Activated T-cell treated with anti-CD3 and anti-CD28 coated beads, Interleukin-2, amount 50 U/mL, for 48 hours (primary cell): ENCODE measurements at regions not wholly inside any gene's neighbourhood (a gene's known extent, or its start where the extent isn't known, plus 50 kb on each side); places are given as distances from the start of the nearest gene placed in this dataset.

Experiments
- DNase-seq, 2 experiments: peaks; one replicate each; pipeline ENCODE4 v3.0.0-alpha.2; 2020

DNA sequence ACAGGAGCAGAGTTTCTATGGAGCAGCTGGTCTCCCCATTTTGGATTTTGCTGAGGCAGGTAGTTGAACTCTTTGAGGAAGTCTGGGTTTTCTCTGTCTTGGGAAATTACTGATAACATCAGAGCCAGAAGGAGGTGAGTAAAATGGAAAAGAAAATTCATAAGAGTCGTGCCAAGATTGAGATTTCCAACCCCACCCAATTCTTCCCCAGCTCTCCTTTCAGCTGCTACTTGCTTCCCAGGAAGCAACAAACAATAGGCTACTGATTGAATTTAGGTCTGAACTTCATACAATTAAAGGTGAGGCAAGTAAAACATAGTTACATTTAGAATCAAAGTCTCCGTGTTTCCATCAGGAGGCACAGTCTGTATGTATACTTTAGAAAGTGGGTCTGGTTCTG is 54.6 kb upstream of the EOLA2 start:
- DNase-seq: no peak

DNA sequence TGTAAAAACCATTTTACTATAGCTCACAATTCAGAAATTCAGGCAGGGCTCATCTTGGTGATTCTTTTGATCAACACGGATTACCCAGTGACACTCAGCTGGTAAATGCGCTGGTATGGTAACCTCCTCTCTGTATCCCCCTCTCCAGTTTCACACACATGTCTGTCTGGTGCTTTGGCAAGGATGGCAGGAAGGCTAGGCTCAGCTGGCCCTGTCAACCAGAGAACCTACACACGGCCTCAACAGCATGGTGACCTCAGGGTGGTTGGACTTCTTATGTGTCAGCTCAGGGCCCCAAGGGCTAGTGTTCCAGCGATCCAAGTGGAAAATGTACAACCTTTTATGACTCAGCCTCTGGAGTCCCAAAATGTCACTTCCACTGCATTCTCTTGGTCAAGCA is 55.7 kb upstream of the EOLA2 start:
- no peak for DNase-seq

DNA sequence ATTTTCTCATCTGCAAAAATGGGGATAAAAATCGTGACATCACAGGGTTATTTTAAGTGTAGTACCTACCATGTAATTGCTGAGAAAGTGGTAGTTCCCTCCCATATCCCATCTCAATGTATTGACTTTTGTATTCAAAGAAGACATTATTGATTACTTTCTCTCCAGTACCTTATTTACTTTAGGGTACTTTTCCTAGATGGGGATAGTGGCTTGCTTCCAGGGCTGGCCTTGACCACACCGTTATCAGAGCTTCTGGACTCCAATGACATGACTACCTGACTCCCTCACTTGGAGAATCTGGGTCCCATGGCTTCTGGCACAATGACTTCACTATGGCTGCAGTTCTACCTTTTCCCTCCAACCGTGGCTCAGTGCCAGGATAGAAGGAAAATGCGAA is 58.2 kb upstream of the EOLA2 start:
- no peak for DNase-seq

DNA sequence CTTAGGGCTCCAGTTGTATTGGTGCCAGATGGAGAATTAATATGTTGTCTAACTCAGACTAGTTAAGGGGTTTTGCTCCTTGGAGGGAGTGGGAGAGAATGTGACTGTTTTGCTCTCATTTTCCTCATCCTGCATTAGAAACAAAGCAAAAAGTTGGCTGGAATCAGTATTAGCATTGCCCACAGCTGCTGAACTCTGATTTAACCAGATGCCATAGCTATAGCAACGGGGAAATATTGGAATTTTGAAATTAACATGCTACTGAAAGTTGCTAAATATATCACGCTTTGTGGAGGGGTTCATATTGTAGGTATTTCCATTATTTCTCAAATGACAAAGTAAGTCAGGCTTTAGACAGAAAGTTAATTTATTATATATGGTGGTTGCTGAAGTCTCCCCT is 66.7 kb upstream of the EOLA2 start:
- no peak for DNase-seq

DNA sequence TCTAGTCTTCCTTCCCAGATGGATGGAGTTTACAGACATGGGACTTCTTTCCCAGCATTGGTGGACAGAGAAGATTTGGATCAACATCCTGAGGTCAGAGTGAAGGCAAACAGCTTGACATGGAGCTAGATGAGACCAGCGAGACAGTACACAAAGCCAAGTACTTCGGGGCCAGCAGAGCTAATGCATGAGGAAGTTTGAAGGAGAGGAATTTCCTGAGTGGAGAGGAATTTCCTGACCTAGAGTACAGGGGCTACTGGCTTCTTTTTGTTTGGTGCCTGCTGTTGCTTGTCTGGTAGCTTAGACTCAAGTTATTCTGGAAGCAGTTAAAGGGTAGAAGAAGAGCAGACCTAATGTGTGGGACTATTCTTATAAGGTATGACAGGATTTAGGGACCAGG is 69.1 kb upstream of the EOLA2 start:
- no peak for DNase-seq

DNA sequence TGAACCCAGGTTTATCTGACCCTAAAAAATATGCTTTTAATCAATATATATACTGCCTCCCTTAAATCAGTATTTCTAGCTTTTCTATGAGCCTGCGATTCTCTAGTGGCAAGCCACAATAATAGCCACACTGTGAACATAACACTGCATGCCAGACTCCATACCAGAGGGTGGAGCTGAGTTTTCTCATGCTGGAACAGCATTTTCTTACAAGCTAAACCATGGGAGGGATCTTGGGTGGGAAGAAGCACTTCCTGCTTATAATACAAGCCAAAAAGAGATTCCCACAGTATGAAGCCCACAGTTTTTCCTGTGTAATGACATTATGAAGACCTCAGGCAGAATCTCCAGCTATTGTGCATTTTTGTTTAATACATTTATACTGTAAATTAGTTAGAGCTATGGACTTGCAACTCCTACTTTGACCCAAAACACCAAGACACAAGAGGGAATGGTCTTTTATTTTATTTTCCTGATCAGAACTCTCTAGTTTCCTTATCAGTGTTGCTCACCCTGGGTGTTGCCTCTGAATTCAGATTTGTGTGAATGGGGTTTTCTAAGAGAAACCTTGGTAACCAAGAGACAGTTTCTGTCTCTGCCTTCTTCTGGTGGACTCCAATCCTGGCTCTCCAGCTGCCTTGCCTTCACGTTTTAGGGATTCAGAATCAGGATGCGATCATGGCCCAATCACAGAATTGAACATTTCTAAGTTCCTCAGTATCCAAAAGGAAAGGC is 74.5 kb upstream of the EOLA2 start:
- no peak for DNase-seq

DNA sequence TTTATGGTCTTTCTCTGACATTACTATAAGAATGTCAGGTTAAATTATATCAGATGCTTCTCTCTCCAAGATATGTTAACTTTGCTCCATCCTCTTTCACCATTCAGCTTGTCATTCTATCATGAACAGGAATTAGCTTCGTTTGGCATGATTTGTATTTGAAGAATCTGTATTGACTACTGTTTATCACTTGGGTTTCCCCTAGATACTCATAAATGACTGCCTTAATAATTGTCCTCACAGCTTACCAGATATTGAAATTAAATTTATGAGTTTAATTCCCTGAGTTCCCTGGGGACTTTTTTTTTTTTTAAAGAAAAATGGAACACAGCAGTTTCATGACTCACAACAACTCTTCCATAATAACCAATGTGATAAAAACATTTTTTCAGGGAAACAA is 76.2 kb upstream of the EOLA2 start:
- no peak for DNase-seq

DNA sequence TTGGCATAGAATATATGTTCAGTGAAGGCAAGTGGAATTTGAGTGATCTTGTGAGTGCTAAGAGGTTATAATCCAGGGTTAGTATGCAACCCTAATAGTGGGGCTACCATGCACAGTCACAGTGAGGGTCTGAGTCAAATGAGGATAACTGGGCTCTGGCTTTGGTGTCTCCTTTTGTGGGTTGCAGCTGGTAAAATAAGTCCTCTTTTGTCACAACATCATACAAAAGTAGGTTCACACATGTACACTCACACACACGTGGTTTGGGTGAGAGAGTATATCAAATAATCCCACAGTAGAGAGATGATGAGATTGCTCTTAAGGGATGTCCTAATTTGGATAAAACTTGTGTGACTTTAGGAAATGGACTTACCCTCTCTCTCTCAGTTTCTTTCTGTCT is 79.6 kb upstream of the EOLA2 start:
- no peak for DNase-seq

DNA sequence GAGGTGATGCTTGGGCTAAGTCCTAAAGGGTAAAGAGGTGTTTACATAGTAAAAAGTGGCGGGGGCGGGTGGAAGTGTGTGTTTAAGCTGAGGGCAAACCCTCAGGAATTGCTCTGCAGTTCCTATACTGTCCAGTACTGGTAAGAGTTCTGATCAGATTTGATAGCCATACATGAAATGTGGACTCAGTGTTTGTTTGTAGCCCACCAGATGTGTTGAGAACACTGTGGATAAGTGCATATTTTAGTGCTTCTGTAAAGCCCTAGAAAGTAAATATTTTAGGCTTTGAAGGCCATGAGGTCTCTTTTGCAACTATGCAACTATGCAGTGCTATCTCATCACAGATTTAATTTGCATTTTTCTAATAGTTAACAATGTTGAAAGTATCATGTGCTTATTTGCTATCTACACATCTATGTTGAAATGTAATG is 80.7 kb upstream of the EOLA2 start:
- DNase-seq: no peak

DNA sequence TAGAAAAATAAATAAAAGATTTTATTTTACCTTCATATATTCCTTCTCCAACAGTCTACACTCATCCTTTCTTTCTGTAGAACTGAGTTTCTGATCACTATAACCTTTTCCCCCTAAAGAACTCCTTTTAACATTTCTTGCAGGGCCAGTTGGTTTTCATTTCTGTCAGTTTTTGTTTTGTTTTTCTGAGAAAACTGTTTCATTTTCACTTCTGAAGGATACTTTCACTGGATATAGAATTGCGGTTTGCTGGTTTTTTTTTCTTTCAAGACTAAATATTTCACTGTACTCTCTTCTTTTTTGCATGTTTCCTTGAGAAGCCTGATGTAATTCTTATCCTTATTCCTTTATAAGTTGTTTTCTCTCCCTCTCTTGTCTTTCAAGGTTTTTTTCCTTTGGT is 90.4 kb upstream of the EOLA2 start:
- DNase-seq: no peak

DNA sequence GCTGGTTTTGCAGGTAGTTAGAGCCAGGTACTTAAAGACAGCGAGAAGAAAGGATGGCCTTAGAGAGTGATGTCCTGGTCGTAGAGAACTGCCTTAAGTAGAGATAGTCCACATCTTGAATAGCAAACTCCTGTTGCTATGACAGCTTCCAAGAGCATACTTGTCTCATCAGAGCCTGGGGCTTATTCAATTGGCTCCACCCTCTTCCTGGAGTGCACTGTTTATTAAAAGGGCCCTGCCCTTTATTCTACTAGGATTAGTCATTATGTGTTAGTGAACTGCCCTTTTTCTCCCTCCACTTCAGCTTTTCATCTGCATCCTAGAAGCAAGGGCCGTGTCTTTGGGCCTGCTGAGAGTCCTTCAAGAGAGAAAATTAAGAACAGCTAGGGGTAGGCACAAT is 94.5 kb upstream of the EOLA2 start:
- no peak for DNase-seq

DNA sequence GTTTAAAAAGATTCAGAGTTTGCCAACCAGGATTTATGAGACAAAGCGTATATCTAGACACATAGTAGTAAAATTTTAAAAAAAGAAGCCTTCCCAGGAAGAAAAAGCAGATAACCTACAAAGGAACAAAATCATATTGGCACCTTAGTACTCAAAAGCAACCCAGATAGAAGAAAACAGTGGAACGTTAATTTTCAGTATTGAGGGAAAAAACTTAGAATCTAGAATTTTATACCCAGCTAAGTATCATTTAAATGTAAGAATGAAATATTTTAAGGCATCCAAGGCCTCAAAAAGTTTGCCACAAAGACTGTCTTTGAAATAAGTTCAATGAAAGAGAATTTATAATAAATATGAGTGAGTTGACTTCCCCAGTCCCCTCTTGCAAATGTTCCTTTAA is 96.5 kb upstream of the EOLA2 start:
- no peak for DNase-seq

DNA sequence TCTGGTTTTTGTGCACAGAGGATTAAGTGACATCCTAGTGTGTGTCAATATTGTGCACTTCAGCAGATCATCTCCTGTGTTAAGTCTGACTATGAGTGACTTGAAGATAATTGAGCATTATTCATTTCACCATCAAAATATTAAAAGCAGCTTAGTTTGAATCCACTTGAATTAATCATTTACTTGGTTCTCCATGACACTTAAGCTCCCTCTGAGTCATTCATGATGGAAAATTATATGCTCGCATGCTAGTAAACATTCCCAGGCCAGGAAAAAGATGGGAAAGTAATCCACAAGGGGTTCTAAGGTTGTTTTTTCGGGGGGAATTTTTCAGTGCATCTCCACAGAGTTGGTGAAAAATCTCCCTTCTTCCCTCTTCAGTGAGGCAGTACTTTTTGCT is 97.2 kb upstream of the EOLA2 start:
- no peak for DNase-seq

DNA sequence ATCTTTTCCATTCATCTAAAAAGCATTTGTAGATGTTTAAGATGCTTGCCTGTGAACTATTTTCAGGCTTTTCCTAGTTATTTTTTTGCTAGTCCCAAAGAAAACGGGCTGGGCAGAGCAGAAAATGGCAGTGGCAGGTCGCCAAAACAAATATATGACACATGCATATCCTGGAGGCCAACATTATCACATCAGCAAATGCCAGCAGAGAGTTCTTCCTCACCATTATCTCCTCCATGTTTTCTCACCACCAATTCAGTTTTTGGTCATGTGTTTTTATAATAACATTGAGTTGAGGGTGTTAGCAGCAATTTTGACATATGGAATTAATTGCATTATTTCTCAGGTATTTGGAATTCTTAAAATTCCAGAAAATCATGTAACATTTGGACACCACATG is 97.9 kb upstream of the EOLA2 start:
- no peak for DNase-seq

DNA sequence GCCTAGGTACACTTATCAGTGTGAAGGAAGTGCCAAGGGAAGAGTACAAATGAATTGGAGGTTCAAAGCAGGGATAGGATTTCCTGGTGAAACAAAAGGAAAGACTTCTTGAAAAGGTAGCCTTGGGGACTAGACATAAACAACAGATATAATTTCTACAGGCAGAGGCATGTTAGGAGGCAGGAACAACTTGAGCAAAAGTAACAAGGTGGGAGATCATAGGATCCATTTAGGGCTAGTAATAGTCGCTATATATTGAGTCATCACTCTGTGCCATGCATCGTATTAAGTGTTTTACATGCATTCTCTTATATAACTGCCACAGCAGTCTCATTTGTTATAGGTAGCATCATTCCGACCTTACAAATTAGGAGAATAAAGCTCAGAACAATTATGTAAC is 98.3 kb upstream of the EOLA2 start:
- no peak for DNase-seq

DNA sequence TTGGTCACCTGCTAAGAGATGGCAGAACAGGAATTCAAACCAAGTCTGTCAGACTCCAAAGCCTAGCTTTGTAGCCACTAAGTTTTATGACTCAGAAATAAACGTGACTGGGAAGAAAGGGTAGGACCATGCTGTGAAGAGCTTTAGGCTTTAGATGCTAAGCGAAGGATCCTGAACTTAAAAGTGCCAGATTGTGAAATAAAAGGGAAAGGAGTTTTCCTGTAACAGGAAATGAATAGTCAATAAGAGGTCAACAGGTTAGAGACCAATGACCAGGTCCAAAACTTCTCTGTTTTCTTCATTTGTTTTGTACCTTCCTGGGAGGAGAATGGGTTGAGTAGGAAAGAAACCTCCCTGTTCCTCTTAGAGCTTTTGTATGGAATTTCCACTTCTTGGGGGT is 98.8 kb upstream of the EOLA2 start:
- DNase-seq: no peak

DNA sequence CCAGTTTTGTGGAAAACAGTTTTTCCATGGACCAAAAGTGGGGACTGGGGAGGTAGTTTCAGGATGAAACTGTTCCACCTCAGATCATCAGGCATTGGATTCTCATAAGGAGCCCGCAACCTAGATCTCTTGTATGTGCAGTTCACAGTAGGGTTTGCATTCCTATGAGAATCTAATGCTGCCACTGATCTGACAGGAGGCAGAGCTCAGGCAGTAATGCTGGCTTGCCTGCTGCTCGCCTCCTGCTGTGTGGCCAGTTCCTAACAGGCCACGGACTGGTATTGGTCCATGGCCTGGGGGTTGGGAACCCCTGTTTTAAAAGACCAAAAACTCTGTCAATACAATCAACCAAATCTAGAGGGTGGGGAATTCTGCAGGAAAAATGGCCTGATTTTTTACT is 100.0 kb upstream of the EOLA2 start:
- no peak for DNase-seq

DNA sequence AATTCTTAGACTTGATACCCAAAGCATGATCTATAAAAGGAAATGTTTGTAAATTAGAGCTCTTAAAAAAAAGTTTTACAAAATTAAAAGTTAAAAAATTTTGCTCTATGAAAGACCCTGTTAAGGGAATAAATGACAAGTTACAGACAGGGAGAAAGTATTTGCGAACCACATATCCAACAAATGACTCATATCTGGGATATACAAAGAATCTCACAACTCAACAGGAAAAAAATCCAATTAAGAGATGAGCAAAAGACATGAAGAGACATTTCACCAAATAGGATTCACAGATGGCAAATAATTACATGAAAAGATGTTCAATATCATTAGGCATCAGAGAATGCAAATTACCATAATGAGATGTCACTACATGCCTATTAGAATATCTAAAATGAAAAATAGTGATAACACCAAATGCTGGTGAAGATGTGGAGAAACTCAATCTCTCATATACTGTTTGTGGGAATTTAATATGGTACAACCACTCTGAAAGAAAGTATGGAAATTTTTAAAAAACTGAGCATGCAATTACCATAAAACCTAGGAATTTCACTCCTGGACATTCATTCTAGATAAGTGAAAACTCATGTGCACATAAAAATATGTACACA is 100.8 kb upstream of the EOLA2 start:
- DNase-seq: no peak

DNA sequence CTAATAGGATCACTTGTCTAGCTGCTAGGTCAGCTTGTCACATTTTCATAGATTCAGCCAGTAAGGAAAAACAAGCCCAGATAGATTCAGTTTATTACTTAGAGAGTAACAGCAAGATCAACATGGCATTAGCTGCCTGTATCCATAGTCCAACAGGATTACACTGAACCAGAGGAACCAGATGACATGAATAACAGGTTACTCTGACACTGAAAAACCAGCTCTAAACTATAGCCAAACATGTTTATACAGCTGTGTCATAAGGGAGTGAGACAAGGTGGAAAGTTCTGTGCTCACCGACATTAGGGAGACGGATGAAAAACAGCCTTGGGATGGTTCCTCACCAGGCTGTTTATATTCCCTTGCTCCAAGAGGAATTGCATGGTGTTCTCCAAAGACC is 102.9 kb upstream of the EOLA2 start:
- DNase-seq: no peak

DNA sequence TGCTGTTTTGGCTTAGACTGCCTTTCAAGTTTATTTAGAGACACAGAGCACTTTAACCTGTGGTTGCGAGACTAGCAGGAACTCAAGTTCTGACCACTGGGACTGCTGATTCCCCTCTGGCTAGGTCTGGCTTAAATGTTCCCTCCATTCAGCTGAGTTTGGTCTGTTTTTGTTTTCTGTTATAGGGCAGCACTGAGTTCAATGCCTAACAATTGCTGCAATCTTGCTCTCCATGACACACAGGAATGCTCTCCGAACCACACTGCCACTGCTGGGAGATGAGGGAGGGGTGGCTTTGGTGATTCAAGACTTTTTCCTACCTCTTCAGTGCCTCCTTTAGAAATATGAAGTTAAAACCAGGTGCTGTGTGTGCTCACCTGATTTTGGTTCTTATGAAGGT is 106.3 kb upstream of the EOLA2 start:
- DNase-seq: no peak

DNA sequence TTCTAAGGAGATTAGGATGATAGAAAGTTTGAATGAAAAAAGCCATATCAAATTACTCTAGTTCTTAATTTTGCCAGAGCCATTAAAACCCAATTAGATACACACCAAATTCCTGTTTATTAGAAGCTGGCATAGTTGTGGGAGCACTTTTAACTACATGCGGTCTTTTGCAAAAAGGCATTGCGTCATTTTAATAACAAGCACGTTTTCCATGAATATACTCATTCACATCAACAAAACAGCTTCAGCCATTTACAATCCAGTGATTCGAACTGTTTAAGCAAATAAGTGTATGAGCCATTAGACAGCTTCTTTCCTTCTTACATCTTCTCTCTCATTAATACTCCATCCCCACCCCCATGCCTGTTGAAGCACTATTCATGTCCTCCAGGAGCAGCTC is 109.5 kb upstream of the EOLA2 start:
- no peak for DNase-seq

DNA sequence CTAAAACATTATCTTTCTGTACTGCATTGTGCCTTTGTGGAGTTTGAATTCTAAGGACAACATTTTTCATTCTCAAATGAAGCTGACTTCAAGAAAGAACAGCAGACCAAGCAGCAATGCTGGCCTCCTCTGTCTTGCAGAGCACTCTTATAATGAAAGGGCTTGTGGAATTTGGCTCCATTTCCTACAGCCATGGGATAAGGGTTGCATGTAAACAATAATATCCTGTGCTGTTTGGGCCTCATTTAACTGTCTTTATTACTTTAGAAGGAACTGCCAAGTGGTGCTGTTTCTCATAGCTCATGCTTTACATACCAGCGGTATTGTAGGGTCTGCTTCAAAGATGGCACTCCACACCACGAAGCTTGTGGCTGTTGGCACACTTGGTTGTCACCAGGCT is 111.4 kb upstream of the EOLA2 start:
- DNase-seq: no peak

DNA sequence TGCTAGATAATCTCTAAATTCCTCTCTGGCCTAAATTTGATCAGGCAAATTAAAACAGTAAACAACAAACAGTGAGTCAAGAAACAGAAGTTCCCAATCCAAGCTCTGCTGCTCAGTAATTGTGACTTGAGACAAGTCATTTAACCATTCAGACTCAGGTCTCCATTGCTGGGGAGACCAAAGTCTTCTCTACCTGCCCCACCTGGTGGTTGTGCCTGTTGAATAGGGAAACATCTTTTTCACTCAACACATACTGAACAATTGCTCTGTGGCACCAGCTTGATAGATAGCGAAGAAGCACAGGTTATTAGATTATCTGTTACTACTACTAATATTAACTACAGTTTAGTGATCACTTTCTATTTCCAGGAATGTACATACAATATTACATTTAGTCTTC is 112.1 kb upstream of the EOLA2 start:
- no peak for DNase-seq

DNA sequence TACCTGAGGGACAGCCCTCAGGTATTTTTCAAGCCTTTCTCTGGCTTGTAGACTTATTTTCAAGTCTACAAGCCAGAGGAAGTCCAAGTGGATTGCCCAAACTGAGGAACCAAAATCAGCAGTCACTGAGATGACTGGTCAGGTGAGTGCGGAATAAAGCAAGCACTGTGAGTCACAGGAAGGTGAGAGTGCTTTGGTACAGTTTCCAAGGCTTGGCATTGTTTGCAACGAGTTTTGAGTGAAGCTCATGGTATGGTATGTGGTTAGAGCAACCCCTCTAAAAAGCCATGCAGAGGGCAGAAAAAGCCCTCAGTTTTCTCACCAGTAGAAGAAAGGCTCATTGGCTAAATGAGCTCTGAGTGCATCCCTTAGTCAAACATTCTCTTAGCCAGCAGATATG is 112.8 kb upstream of the EOLA2 start:
- DNase-seq: no peak

DNA sequence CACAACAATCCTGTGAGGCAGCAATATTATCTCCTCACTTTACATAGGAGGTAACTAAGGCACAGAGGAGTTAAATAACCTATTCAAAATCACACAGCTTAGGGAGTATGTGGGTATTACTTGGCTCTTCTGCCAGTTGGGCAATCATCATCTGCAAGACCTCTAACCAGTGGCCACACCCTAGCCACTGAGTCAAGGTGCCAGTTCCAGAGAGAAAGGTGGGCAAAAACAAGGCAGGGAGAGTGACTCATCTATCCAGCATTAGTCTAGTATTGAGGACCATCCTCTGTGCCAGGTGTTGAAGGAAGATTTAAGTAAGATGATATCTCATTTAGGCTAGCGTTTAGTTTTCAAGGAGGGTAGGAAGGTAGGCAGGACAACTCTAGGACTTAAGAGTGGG is 113.9 kb upstream of the EOLA2 start:
- DNase-seq: no peak
